ENCODE measurements at regions not wholly inside any gene's neighbourhood (a gene's known extent, or its start where the extent isn't known, plus 50 kb on each side); places are given as distances from the start of the nearest gene placed in this dataset.

DNA sequence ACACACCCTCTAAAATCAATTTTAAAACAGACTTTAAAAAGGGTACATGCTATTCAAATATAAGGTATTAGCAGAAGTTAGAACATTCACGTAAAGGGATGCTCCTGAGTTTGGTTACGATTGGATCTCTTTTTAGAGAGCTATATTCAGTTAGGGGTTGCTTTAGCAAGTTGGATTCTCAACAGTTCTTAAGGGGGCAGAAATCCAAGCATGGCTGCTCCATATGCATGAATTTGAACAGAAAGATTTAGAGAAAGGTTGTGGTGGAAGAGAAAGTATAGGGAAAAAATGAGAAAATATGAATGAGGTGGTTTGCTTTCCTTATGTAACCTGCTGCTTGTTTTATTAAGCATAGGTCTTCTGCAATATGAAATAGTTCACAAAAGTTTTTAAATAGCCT is 855.1 kb downstream of the SORCS1 start (continued):
- TF ChIP-seq, protein P1, sequence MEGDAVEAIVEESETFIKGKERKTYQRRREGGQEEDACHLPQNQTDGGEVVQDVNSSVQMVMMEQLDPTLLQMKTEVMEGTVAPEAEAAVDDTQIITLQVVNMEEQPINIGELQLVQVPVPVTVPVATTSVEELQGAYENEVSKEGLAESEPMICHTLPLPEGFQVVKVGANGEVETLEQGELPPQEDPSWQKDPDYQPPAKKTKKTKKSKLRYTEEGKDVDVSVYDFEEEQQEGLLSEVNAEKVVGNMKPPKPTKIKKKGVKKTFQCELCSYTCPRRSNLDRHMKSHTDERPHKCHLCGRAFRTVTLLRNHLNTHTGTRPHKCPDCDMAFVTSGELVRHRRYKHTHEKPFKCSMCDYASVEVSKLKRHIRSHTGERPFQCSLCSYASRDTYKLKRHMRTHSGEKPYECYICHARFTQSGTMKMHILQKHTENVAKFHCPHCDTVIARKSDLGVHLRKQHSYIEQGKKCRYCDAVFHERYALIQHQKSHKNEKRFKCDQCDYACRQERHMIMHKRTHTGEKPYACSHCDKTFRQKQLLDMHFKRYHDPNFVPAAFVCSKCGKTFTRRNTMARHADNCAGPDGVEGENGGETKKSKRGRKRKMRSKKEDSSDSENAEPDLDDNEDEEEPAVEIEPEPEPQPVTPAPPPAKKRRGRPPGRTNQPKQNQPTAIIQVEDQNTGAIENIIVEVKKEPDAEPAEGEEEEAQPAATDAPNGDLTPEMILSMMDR (conservative IDR thresholded peaks at IDR 0.05; ENCODE audit: low read depth in 2 of 2) = no peak

DNA sequence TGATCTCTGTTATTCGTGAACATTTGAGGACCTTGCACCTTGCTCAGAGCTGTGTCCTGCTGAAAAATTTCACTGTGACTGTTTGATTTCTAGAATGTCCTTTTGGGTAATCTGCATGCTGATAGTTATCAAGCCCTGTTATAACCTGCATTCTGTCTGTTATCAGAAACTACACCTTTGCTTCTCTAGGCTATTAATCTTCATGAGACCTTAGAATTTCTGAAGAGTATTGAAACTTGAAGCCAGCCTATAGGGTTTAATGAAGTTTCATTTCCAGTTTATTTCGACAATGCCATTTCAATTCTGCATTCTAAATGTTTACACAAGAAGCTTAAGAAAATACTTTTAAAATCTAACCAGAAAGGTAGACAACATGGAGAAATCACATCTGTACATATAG is 856.2 kb downstream of the SORCS1 start:
- Mint-ChIP-seq H3K9me3 (no peaks in the 10 kb centered on the region), H3K27me3 (ENCODE audit: insufficient read depth, low read depth, poor library complexity) (no peaks in the 10 kb centered on the region), H3K36me3 (ENCODE audit: low read depth) (no peaks in the 10 kb centered on the region), H3K27ac (no peak overlapping the region), H3K4me3 (no peak overlapping the region), H3K4me1 (peaks cover 27% of the 10 kb centered on the region)
- H4K20me1 ChIP-seq (replicated peaks; ENCODE audit: insufficient read depth) = no peaks in the 10 kb centered on the region
- peak overlapping the region; percentile 8; the same call in 1 of the 2 replicates for H3K4me2 ChIP-seq
- TF ChIP-seq EZH2 (IDR thresholded peaks at IDR 0.05; ENCODE audit: low read depth, unreplicated experiment) = no peak
- TF ChIP-seq POLR2AphosphoS5 (IDR thresholded peaks at IDR 0.05; ENCODE audit: low read depth) = no peak
- TF ChIP-seq, protein P2, sequence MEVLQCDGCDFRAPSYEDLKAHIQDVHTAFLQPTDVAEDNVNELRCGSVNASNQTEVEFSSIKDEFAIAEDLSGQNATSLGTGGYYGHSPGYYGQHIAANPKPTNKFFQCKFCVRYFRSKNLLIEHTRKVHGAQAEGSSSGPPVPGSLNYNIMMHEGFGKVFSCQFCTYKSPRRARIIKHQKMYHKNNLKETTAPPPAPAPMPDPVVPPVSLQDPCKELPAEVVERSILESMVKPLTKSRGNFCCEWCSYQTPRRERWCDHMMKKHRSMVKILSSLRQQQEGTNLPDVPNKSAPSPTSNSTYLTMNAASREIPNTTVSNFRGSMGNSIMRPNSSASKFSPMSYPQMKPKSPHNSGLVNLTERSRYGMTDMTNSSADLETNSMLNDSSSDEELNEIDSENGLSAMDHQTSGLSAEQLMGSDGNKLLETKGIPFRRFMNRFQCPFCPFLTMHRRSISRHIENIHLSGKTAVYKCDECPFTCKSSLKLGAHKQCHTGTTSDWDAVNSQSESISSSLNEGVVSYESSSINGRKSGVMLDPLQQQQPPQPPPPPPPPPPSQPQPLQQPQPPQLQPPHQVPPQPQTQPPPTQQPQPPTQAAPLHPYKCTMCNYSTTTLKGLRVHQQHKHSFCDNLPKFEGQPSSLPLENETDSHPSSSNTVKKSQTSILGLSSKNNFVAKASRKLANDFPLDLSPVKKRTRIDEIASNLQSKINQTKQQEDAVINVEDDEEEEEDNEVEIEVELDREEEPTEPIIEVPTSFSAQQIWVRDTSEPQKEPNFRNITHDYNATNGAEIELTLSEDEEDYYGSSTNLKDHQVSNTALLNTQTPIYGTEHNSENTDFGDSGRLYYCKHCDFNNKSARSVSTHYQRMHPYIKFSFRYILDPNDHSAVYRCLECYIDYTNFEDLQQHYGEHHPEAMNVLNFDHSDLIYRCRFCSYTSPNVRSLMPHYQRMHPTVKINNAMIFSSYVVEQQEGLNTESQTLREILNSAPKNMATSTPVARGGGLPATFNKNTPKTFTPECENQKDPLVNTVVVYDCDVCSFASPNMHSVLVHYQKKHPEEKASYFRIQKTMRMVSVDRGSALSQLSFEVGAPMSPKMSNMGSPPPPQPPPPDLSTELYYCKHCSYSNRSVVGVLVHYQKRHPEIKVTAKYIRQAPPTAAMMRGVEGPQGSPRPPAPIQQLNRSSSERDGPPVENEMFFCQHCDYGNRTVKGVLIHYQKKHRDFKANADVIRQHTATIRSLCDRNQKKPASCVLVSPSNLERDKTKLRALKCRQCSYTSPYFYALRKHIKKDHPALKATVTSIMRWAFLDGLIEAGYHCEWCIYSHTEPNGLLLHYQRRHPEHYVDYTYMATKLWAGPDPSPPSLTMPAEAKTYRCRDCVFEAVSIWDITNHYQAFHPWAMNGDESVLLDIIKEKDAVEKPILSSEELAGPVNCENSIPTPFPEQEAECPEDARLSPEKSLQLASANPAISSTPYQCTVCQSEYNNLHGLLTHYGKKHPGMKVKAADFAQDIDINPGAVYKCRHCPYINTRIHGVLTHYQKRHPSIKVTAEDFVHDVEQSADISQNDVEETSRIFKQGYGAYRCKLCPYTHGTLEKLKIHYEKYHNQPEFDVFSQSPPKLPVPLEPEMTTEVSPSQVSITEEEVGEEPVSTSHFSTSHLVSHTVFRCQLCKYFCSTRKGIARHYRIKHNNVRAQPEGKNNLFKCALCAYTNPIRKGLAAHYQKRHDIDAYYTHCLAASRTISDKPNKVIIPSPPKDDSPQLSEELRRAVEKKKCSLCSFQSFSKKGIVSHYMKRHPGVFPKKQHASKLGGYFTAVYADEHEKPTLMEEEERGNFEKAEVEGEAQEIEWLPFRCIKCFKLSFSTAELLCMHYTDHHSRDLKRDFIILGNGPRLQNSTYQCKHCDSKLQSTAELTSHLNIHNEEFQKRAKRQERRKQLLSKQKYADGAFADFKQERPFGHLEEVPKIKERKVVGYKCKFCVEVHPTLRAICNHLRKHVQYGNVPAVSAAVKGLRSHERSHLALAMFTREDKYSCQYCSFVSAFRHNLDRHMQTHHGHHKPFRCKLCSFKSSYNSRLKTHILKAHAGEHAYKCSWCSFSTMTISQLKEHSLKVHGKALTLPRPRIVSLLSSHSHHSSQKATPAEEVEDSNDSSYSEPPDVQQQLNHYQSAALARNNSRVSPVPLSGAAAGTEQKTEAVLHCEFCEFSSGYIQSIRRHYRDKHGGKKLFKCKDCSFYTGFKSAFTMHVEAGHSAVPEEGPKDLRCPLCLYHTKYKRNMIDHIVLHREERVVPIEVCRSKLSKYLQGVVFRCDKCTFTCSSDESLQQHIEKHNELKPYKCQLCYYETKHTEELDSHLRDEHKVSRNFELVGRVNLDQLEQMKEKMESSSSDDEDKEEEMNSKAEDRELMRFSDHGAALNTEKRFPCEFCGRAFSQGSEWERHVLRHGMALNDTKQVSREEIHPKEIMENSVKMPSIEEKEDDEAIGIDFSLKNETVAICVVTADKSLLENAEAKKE (CRISPR knock-in tag; IDR thresholded peaks at IDR 0.05) = no peak
- TF ChIP-seq, protein P1 (conservative IDR thresholded peaks at IDR 0.05; ENCODE audit: low read depth in 2 of 2) = no peak
- TF ChIP-seq ZNF114 (CRISPR knock-in tag; IDR thresholded peaks at IDR 0.05) = no peak
- no peak for TF ChIP-seq EZH2phosphoT487 (IDR thresholded peaks at IDR 0.05; ENCODE audit: unreplicated experiment)
- no peak for TF ChIP-seq REST (IDR thresholded peaks at IDR 0.05; ENCODE audit: unreplicated experiment)
- TF ChIP-seq NANOG (IDR thresholded peaks at IDR 0.05; ENCODE audit: borderline replicate concordance) = no peak
- no peak for TF ChIP-seq STAT1 (IDR thresholded peaks at IDR 0.05; ENCODE audit: unreplicated experiment)
- no peaks in the 10 kb centered on the region for H3K36me3 ChIP-seq (ENCODE audit: insufficient read depth)
- H3K4me3 ChIP-seq = no peak overlapping the region
- DNase-seq (ENCODE audit: low spot score) (no peak), ATAC-seq (no peak)
- no peaks in the 10 kb centered on the region for H3K27me3 ChIP-seq (ENCODE audit: insufficient read depth)
- H3K9me2 ChIP-seq (ENCODE audit: insufficient read depth) = peaks cover 10% of the 10 kb centered on the region
- no peaks in the 10 kb centered on the region for H3F3A ChIP-seq (replicated peaks; ENCODE audit: low read depth)
- H3K79me2 ChIP-seq (replicated peaks; ENCODE audit: insufficient read depth) = no peaks in the 10 kb centered on the region
- no peak overlapping the region for H3K27ac ChIP-seq (ENCODE audit: low read depth)
- H3K4me1 ChIP-seq (ENCODE audit: insufficient read depth) = peaks cover 11% of the 10 kb centered on the region
- H2AFZ ChIP-seq = no peak overlapping the region

All from GM23338 (cell line).